AG04449 (cell line): ENCODE measurements at regions not wholly inside any gene's neighbourhood (a gene's known extent, or its start where the extent isn't known, plus 50 kb on each side); places are given as distances from the start of the nearest gene placed in this dataset.

ENCODE experiments used
- CTCF ChIA-PET: fragments of 350-600 bp; formaldehyde crosslinking; extraction: SDS; loops from one replicate; lab custom pipeline; 2021; ENCODE audit warnings: antibody characterized with exemption; lab: Yijun Ruan, JAX
- POLR2A ChIA-PET: fragments of 400-600, 350-600 bp; formaldehyde crosslinking; extraction: SDS; loops from one replicate; lab custom pipeline; 2020; ENCODE audit warnings: antibody characterized with exemption, inconsistent platforms; lab: Yijun Ruan, JAX
- DNase-seq: peaks from one replicate; pipeline ENCODE4 v3.0.0-alpha.2; 2010; ENCODE audit warnings: low read depth, low spot score
- H3K4me3 ChIP-seq: 2 replicates; pipeline ENCODE4 v1.5.1; 2011; ENCODE audit warnings: low read depth, mild to moderate bottlenecking, control low read depth, low read length
- TF ChIP-seq, protein P1 (sequence below): IDR thresholded peaks from one replicate; pipeline ENCODE4 v1.5.1; 2011; ENCODE audit warnings: mild to moderate bottlenecking, moderate library complexity, low read length, control low read depth, inconsistent platforms; ENCODE audit not compliant: insufficient read depth; ENCODE audit errors: missing control alignments

DNA sequence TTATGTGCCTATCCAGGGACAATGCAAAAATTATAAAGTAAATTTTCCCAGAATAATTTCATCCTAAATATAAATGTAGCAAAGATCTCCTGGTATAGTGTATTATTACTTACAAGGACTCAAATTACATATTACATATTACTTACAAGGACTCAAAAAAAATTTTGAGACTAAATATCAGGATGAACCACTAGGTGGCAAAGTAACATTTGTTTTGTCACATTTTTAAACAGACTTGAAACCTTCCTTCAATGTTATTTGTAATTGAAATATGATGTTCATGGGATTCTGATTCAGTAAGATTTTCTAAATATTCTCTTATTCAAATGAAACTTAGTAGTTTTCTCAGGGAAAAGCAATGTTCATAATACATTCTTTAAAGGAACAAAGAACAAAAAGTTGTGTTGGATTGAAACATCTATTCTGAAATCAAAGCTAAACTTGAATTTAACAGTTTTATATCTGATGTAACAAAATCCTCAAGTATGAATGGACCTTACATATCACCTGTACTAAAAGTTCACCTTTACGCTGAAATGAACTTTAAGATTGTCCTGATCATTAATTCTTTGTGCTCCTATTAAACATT, 74.3 kb upstream of the GNAI1 start:
- TF ChIP-seq, protein P1, sequence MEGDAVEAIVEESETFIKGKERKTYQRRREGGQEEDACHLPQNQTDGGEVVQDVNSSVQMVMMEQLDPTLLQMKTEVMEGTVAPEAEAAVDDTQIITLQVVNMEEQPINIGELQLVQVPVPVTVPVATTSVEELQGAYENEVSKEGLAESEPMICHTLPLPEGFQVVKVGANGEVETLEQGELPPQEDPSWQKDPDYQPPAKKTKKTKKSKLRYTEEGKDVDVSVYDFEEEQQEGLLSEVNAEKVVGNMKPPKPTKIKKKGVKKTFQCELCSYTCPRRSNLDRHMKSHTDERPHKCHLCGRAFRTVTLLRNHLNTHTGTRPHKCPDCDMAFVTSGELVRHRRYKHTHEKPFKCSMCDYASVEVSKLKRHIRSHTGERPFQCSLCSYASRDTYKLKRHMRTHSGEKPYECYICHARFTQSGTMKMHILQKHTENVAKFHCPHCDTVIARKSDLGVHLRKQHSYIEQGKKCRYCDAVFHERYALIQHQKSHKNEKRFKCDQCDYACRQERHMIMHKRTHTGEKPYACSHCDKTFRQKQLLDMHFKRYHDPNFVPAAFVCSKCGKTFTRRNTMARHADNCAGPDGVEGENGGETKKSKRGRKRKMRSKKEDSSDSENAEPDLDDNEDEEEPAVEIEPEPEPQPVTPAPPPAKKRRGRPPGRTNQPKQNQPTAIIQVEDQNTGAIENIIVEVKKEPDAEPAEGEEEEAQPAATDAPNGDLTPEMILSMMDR: peak; percentile 14
- H3K4me3 ChIP-seq: no peak overlapping the region
- ChIA-PET CTCF (interaction anchor here (0.9 to 4.9 kb wide), 34 partner anchors 11 to 621 kb away, joined by 3 to 52 read pairs (median 4); partner anchors contain the start of gene GNAI1), POLR2A (no interaction called here)
- DNase-seq: no peak

DNA sequence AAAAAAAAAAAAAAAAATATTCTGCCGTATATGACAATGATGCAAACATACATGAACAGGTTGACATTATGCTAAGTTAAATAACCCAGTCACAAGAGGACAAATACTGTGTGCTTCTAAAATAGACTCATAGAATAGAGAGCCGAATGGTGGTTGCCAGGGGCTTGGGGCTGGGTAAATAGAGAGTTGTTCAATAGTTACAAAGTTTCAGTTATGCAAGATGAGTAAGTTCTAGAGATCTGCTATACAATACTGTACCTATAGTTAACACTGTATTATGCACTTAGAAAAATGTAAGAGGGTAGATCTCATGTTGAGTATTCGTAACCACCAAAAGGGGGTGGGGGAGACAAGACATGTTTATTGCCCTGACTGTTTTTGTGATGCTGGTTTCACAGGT, 77.1 kb upstream of the GNAI1 start:
- CTCF ChIA-PET: interaction anchor here (0.6 to 4.9 kb wide), 3 partner anchors 11 to 342 kb away, joined by 3 to 52 read pairs (median 25); no protein-coding TSS in a partner anchor
- TF ChIP-seq, protein P1: no peak
- DNase-seq: no peak
- POLR2A ChIA-PET: interaction anchor here (0.8 kb wide), 1 partner anchor 315 kb away, joined by 3 read pairs; no protein-coding TSS in a partner anchor
- H3K4me3 ChIP-seq: no peak overlapping the region

DNA sequence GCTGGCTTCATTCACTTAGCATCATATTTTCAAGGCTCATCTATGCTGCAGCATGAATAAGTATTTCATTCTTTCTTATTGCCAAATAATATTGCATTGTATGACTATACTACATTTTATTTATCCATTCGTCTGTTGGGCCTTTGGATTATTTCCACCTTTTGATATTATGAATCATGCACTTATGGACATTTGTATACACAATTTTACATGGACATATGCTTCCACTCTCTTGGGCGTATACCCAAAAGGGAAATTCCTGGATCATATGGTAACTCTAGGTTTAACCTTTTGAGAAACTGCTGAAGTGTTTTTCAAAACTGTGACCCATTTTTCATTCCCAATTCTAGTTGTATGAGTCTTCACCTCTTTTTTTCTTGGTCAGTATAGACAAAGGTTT, 80.3 kb upstream of the GNAI1 start:
- no peak for DNase-seq
- POLR2A ChIA-PET: no interaction called here
- TF ChIP-seq, protein P1: no peak
- CTCF ChIA-PET: interaction anchor here (0.8 to 2.5 kb wide), 2 partner anchors 318 to 338 kb away, joined by 3 to 5 read pairs; no protein-coding TSS in a partner anchor
- no peak overlapping the region for H3K4me3 ChIP-seq

DNA sequence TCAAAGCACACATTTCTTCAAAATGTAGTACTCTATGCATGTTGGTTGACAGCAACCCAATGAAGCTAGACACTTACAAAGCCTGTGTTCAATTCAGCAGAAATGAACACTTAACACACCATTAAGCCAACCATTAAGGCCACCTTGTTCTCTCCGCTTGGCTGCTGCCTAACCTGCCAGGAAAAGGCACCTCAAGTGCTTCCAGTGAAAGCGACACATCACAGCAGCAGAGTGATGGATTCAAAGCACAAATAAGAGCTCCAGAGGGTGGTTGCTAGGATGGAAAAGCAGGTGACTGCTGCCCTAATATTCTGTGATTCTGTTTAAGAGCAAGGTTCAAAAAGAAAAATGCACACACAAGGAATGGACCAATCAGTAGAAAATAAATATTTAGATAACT, 81.5 kb upstream of the GNAI1 start:
- POLR2A ChIA-PET: no interaction called here
- TF ChIP-seq, protein P1: no peak
- H3K4me3 ChIP-seq: no peak overlapping the region
- DNase-seq: no peak
- CTCF ChIA-PET: interaction anchor here (0.6 kb wide), 1 partner anchor 22 kb away, joined by 3 read pairs; no protein-coding TSS in a partner anchor

DNA sequence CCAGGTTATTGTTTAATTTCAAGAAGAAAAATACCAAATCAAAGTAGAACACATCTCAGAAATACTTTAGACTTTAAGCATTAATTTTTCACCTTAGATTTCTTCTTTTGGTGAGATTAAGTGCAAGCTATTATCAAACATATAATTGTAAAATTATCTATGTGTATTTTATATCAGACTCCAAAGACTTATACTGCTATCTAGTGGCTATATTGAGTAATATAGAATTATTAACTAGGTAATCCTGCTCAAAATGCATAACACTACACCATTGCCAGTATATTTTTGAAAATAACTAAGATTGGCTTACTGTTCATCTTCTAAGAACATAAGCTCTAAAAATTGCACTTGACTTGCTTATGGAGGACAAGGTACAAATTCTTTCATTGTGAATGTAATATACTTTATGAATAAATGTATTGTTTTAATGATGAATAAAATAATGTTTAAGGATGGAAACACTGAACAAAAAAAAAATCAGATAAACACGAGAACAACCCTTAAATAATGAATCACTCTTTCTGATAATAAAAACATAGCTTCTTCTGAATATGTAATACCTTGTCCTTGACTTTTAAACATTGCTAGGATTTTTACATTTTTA, 86.7 kb upstream of the GNAI1 start:
- no peak for DNase-seq
- TF ChIP-seq, protein P1: no peak
- POLR2A ChIA-PET: no interaction called here
- no peak overlapping the region for H3K4me3 ChIP-seq
- CTCF ChIA-PET: interaction anchor here (0.5 to 4.1 kb wide), 40 partner anchors 9 to 1537 kb away, joined by 3 to 48 read pairs (median 4); no protein-coding TSS in a partner anchor

DNA sequence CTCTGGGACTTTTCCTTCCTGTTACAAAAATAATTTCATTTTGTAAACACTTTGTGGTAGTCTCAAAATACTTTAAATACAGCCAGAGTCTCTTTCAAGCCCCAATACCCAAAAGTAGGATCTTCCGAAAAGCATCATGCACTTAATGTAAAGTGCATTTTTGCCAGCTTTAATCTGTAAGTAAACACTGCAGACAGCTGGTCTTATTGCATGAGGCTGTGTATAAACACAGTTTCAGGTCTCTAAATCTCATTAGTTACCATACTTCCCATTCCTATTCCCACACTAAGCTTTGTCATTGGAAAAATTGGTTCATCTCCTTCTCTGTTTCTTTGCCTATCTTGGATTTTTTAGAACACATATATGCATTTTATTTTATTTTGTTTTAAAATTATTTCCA, 87.6 kb upstream of the GNAI1 start:
- TF ChIP-seq, protein P1: no peak
- ChIA-PET CTCF (interaction anchor here (0.7 to 4.1 kb wide), 28 partner anchors 8 to 1537 kb away, joined by 3 to 48 read pairs (median 6); no protein-coding TSS in a partner anchor), POLR2A (no interaction called here)
- H3K4me3 ChIP-seq: no peak overlapping the region
- no peak for DNase-seq
